Adrenal gland (tissue), 9 donors: ENCODE measurements at regions not wholly inside any gene's neighbourhood (a gene's known extent, or its start where the extent isn't known, plus 50 kb on each side); places are given as distances from the start of the nearest gene placed in this dataset.
A peak's percentile ranks its signal among the peaks of the same experiment; 100 is the strongest.

Source experiments
- DNase-seq, 7 donors: peaks; one replicate each; pipeline ENCODE4 v3.0.0-alpha.2; 2019 to 2020
- H3K27ac ChIP-seq, 5 donors: fragments of 200-600 bp; sonication (generic) in 4 of 5; 1 replicate in 3 of 5; 2 replicates in 2 of 5; pipeline versions ENCODE4 v1.5.1 to v1.8.0; 2016 to 2020; ENCODE audit warnings: mild to moderate bottlenecking in 1 of 5
- H3K27me3 ChIP-seq: fragments of 200-600 bp; 2 replicates; pipeline ENCODE4 v1.8.0; 2021
- H3K36me3 ChIP-seq, 2 donors: fragments of 200-600 bp; replicated peaks in 1 of 2; 1 replicate in 1 of 2; 2 replicates in 1 of 2; pipeline versions ENCODE4 v1.5.1 to v1.8.0; 2018 to 2022
- H3K4me1 ChIP-seq, 2 donors: fragments of 200-600 bp; replicated peaks in 1 of 2; 1 replicate in 1 of 2; 2 replicates in 1 of 2; pipeline versions ENCODE4 v1.5.1 to v1.8.0; 2018 to 2021
- H3K4me3 ChIP-seq, 4 donors: fragments of 200-600 bp; sonication (generic) in 3 of 4; one replicate each; pipeline ENCODE4 v1.5.1; 2016 to 2018
- H3K9me3 ChIP-seq, 3 donors: fragments of 200-600 bp; sonication (generic) in 1 of 3; replicated peaks in 1 of 3; 1 replicate in 2 of 3; 2 replicates in 1 of 3; pipeline versions ENCODE4 v1.5.1 to v1.8.0; 2016 to 2021
- POLR2A ChIP-seq, 2 donors: fragments of 450-650 bp; IDR thresholded peaks; one replicate each; pipeline ENCODE4 v1.6.1; 2017; ENCODE audit warnings: antibody characterized with exemption in 2 of 2, mild to moderate bottlenecking in 2 of 2, moderate library complexity in 1 of 2
- WGBS, 4 donors: extraction: QIAGEN DNeasy Blood & Tissue Kit in 2 of 4; methylation state at CpG; one replicate each; pipeline versions ENCODE4 v1.1.5 to v1.1.7; 2013 to 2017; 5-methylcytosine and 5-hydroxymethylcytosine counted together
- intact Hi-C, 2 donors: fragments of 100-400 bp; cut with DNase I; formaldehyde crosslinking; loops; one replicate each; pipeline versions ENCODE4 v1.14.1 to v1.15.0; 2022 to 2023
- TF ChIP-seq, protein P1 (sequence below), 6 experiments: fragments of 450-650 bp in 4 of 6; fragments of 200-600 bp in 2 of 6; sonication (generic) in 1 of 6; IDR thresholded peaks; 1 replicate in 5 of 6; 2 replicates in 1 of 6; pipeline versions ENCODE4 v1.5.1 to v1.8.0; 2016 to 2021; ENCODE audit warnings: antibody characterized with exemption in 6 of 6, mild to moderate bottlenecking in 2 of 6, moderate library complexity in 1 of 6
- donor health status: healthy with polysubstance abuse.
- donor health status: Bipolar disorder and iron deficiency.
- donor health status: DM: yes; HTN: yes; CAD: no.
- donor health status: DM: no; HTN: no; CAD: no.
- donor health status: DM: no; HTN: no; CAD: no.

DNA sequence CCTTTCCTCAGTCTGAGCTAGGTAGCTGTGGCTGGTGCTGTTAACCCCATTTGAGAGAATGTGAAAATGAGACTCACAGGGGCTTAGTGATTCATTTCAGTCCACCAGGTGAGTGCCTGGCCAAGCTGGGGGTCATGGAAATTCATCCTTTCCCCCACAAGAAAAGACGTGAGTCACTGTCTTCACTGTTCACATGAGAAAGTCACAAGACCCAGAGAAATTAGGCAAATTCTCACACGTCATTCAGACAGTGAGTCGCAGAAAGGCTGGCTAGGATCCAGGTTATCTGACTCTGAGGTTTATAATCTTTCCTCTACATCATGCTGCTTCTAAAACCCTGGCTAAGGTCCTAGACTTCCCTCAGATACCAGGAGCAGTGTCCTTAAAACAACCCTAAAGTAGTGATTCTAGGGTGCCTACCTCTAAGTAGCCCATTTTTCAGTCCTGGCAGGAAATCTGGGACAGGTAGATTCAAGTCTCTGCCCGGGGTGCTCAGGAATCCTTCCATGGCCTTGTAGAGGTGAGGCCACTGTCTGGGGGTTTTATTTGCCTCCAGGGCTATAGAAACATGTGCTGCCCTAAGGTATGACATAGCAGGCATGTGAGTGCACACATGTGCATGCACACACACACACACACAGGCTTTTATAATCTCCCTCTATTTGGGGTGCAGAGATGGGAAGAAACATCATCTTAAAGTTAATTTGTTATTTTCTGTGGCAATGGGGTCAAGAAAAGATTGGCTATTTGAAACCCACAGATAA, 427.9 kb upstream of the CELF2 start:
- Histone ChIP-seq H3K36me3 (no peaks in the 10 kb centered on the region), H3K4me1 (no peaks in the 10 kb centered on the region), H3K27me3 (no peaks in the 10 kb centered on the region), H3K9me3 (no peaks in the 10 kb centered on the region), H3K4me3 (no peak overlapping the region), H3K27ac (no peak overlapping the region)
- intact Hi-C loops: no loop called here
- TF ChIP-seq, protein P1, sequence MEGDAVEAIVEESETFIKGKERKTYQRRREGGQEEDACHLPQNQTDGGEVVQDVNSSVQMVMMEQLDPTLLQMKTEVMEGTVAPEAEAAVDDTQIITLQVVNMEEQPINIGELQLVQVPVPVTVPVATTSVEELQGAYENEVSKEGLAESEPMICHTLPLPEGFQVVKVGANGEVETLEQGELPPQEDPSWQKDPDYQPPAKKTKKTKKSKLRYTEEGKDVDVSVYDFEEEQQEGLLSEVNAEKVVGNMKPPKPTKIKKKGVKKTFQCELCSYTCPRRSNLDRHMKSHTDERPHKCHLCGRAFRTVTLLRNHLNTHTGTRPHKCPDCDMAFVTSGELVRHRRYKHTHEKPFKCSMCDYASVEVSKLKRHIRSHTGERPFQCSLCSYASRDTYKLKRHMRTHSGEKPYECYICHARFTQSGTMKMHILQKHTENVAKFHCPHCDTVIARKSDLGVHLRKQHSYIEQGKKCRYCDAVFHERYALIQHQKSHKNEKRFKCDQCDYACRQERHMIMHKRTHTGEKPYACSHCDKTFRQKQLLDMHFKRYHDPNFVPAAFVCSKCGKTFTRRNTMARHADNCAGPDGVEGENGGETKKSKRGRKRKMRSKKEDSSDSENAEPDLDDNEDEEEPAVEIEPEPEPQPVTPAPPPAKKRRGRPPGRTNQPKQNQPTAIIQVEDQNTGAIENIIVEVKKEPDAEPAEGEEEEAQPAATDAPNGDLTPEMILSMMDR (IDR thresholded peaks at IDR 0.05): no peak
- peak; percentile 20 to 76 (median 56) for DNase-seq
- WGBS, 4 donors: 22 to 43% (median 24%) methylated on average over 3 to 4 of the region's 4 CpGs

DNA sequence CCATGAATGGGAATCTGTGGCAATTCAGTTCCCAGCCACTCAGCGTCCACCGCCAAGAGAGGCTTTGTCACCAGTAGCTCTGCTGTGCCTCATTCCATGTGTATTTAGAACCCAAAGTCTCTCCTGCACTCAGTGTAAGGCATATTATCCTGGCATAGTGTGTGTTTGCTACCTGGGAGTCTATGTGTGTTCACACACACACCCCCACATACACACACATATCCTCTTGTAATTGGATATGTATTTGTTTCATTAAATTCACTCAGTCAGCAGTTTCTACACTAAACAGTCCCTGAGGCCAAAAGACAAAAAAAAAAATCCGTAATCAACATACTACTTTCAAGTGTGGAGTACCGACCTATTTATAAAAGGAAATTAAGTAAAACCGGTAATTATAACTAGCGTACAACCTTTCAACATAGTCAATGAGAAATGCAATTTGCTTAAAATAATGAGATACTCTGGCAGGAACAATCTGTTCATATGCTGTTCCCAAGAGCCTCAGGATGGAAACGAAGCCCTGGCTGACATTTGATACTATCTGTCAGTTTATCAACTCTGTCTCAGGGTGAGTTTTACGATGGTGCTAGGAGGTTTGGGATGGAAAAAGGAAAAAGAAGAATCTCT, 425.8 kb upstream of the CELF2 start:
- no peaks in the 10 kb centered on the region for H3K27me3 ChIP-seq
- no peak overlapping the region for H3K27ac ChIP-seq
- no peaks in the 10 kb centered on the region for H3K4me1 ChIP-seq
- intact Hi-C loops: no loop called here
- H3K9me3 ChIP-seq: no peaks in the 10 kb centered on the region
- no peaks in the 10 kb centered on the region for H3K36me3 ChIP-seq
- H3K4me3 ChIP-seq: no peak overlapping the region
- DNase-seq: no peak
- no peak for TF ChIP-seq POLR2A (IDR thresholded peaks at IDR 0.05)
- TF ChIP-seq, protein P1 (IDR thresholded peaks at IDR 0.05): no peak
- WGBS, 4 donors: 62 to 63% (median 63%) methylated on average over 8 of the region's 8 CpGs

- Histone ChIP-seq H3K9me3 (no peaks in the 10 kb centered on the region), H3K4me3 (no peak overlapping the region), H3K4me1 (no peaks in the 10 kb centered on the region), H3K27me3 (no peaks in the 10 kb centered on the region), H3K27ac (no peak overlapping the region), H3K36me3 (no peaks in the 10 kb centered on the region)
- TF ChIP-seq, protein P1 (IDR thresholded peaks at IDR 0.05): no peak
- no peak for TF ChIP-seq POLR2A (IDR thresholded peaks at IDR 0.05)
- DNase-seq: no peak
- intact Hi-C loops: no loop called here
- WGBS, 4 donors: 60 to 92% (median 85%) methylated on average over 2 of the region's 2 CpGs
These were observed 421.4 kb upstream of the CELF2 start for GRCh38 chr10:10596256-10596655.

- WGBS, 4 donors: 75 to 82% (median 79%) methylated on average over 5 of the region's 5 CpGs
- no peak for TF ChIP-seq POLR2A (IDR thresholded peaks at IDR 0.05)
- TF ChIP-seq, protein P1 (IDR thresholded peaks at IDR 0.05): no peak
- no peaks in the 10 kb centered on the region for H3K36me3 ChIP-seq
- no peak overlapping the region for H3K4me3 ChIP-seq
- no peaks in the 10 kb centered on the region for H3K27me3 ChIP-seq
- no peak overlapping the region for H3K27ac ChIP-seq
- H3K9me3 ChIP-seq: no peaks in the 10 kb centered on the region
- no peaks in the 10 kb centered on the region for H3K4me1 ChIP-seq
- DNase-seq: no peak
- intact Hi-C loops: no loop called here
These were observed 419.4 kb upstream of the CELF2 start for GRCh38 chr10:10598297-10598696.
